ENCODE measurements at regions not wholly inside any gene's neighbourhood (a gene's known extent, or its start where the extent isn't known, plus 50 kb on each side); places are given as distances from the start of the nearest gene placed in this dataset.
"Not testable (repeated sequence)": the region's sequence is repeated elsewhere in the genome, so short reads cannot be mapped to it uniquely, and the experiment has no call there.

- CTCF ChIA-PET; H3K27ac ChIP-seq (ENCODE audit: low read length); H3K27me3 Mint-ChIP-seq; POLR2A ChIA-PET; H3K9me3 Mint-ChIP-seq; H3K27ac Mint-ChIP-seq; H3K36me3 ChIP-seq (ENCODE audit: control insufficient read depth in 2 of 2, extremely low read depth in 1 of 2, insufficient read depth in 1 of 2, low read length in 1 of 2); H3K4me3 Mint-ChIP-seq; H3K27me3 ChIP-seq (replicated peaks in 1 of 2; ENCODE audit: control insufficient read depth in 2 of 2, extremely low read depth in 1 of 2, insufficient read depth in 2 of 2, low read length in 1 of 2); H3K4me1 Mint-ChIP-seq; H3K9me3 ChIP-seq; DNase-seq; H3K36me3 Mint-ChIP-seq; H3K4me1 ChIP-seq (ENCODE audit: control insufficient read depth in 1 of 2, extremely low read depth in 1 of 2, insufficient read depth in 2 of 2, low read length in 2 of 2); H3K4me3 ChIP-seq (ENCODE audit: control insufficient read depth in 1 of 2, extremely low read depth in 1 of 2, low read length in 1 of 2): not testable (repeated sequence)
- 60% methylated on average over 1 of the region's 5 CpGs for WGBS (ENCODE audit: insufficient coverage)
- ATAC-seq (replicated peaks in 1 of 4), result peak in 1 of 4 experiments; percentile 34
Measured at GRCh38 chr14:19105551-19105950, 138.3 kb downstream of the POTEM start.

DNA sequence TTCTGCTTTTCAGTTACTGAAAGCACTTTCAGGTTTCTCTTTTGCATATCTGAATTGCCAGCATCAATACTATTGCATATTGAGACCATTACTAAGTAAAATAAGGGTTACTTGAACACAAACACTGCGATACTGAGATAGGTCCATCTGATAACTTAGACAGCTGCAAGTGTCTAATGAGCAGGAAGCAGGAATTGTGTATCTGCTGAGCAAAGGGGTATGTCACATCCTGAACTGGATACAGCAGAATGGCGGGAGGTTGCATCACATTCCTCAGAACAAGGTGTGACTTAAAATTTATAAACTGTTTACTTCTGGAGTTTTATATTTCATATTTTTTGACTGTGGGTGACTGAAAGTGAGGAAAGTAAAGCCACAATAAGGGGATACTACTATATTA is 142.7 kb downstream of the POTEM start:
- H3K36me3 Mint-ChIP-seq; H3K36me3 ChIP-seq (ENCODE audit: control insufficient read depth in 2 of 2, extremely low read depth in 1 of 2, insufficient read depth in 1 of 2, low read length in 1 of 2); H3K27me3 Mint-ChIP-seq; H3K27me3 ChIP-seq (replicated peaks in 1 of 2; ENCODE audit: control insufficient read depth in 2 of 2, extremely low read depth in 1 of 2, insufficient read depth in 2 of 2, low read length in 1 of 2); ATAC-seq (replicated peaks in 1 of 4); H3K4me1 ChIP-seq (ENCODE audit: control insufficient read depth in 1 of 2, extremely low read depth in 1 of 2, insufficient read depth in 2 of 2, low read length in 2 of 2); H3K4me3 ChIP-seq (ENCODE audit: control insufficient read depth in 1 of 2, extremely low read depth in 1 of 2, low read length in 1 of 2); CTCF ChIA-PET; H3K9me3 ChIP-seq; H3K4me1 Mint-ChIP-seq; DNase-seq; H3K9me3 Mint-ChIP-seq; H3K27ac ChIP-seq (ENCODE audit: low read length); H3K4me3 Mint-ChIP-seq; H3K27ac Mint-ChIP-seq; POLR2A ChIA-PET: not testable (repeated sequence)
- no CpG with 5 or more reads among the region's 2 CpGs for WGBS (ENCODE audit: insufficient coverage)

DNA sequence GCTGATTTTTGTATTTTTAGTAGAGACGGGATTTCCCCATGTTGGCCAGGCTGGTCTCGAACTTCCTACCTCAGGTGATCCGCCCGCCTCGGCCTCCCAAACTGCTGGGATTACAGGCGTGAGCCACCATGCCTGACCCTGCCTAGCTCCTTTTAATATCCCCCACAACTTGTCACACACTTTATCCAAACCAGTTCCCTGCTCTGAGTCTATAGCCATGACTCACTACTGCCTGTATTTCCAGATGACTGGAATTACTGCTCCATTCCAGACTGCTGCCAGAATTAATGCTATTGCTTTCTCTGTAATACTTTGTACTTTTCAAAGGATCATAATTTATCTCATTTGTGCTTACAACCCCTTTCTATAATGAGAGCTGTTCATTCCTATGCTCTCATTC is 153.1 kb downstream of the POTEM start:
- H3K4me1 ChIP-seq (ENCODE audit: control insufficient read depth in 1 of 2, extremely low read depth in 1 of 2, insufficient read depth in 2 of 2, low read length in 2 of 2); H3K27ac ChIP-seq (ENCODE audit: low read length); H3K36me3 Mint-ChIP-seq; H3K4me3 Mint-ChIP-seq; H3K9me3 ChIP-seq; POLR2A ChIA-PET; H3K27ac Mint-ChIP-seq; CTCF ChIA-PET; H3K27me3 Mint-ChIP-seq; H3K36me3 ChIP-seq (ENCODE audit: control insufficient read depth in 2 of 2, extremely low read depth in 1 of 2, insufficient read depth in 1 of 2, low read length in 1 of 2); H3K4me3 ChIP-seq (ENCODE audit: control insufficient read depth in 1 of 2, extremely low read depth in 1 of 2, low read length in 1 of 2); DNase-seq; H3K27me3 ChIP-seq (replicated peaks in 1 of 2; ENCODE audit: control insufficient read depth in 2 of 2, extremely low read depth in 1 of 2, insufficient read depth in 2 of 2, low read length in 1 of 2); ATAC-seq (replicated peaks in 1 of 4); H3K9me3 Mint-ChIP-seq; H3K4me1 Mint-ChIP-seq: not testable (repeated sequence)
- WGBS (ENCODE audit: insufficient coverage), result no CpG with 5 or more reads among the region's 6 CpGs

- H3K4me1 ChIP-seq (ENCODE audit: control insufficient read depth in 1 of 2, extremely low read depth in 1 of 2, insufficient read depth in 2 of 2, low read length in 2 of 2); H3K27me3 ChIP-seq (replicated peaks in 1 of 2; ENCODE audit: control insufficient read depth in 2 of 2, extremely low read depth in 1 of 2, insufficient read depth in 2 of 2, low read length in 1 of 2); DNase-seq; H3K27me3 Mint-ChIP-seq; H3K4me1 Mint-ChIP-seq; H3K27ac ChIP-seq (ENCODE audit: low read length); H3K4me3 ChIP-seq (ENCODE audit: control insufficient read depth in 1 of 2, extremely low read depth in 1 of 2, low read length in 1 of 2); POLR2A ChIA-PET; CTCF ChIA-PET; H3K36me3 Mint-ChIP-seq; H3K4me3 Mint-ChIP-seq; H3K9me3 ChIP-seq; H3K27ac Mint-ChIP-seq; H3K9me3 Mint-ChIP-seq; H3K36me3 ChIP-seq (ENCODE audit: control insufficient read depth in 2 of 2, extremely low read depth in 1 of 2, insufficient read depth in 1 of 2, low read length in 1 of 2): not testable (repeated sequence)
- peak in 1 of 4 experiments; percentile 28 for ATAC-seq (replicated peaks in 1 of 4)
- WGBS (ENCODE audit: insufficient coverage), result 100% methylated on average over 1 of the region's 5 CpGs
Measured at GRCh38 chr14:19126269-19127051, 159.2 kb downstream of the POTEM start.

DNA sequence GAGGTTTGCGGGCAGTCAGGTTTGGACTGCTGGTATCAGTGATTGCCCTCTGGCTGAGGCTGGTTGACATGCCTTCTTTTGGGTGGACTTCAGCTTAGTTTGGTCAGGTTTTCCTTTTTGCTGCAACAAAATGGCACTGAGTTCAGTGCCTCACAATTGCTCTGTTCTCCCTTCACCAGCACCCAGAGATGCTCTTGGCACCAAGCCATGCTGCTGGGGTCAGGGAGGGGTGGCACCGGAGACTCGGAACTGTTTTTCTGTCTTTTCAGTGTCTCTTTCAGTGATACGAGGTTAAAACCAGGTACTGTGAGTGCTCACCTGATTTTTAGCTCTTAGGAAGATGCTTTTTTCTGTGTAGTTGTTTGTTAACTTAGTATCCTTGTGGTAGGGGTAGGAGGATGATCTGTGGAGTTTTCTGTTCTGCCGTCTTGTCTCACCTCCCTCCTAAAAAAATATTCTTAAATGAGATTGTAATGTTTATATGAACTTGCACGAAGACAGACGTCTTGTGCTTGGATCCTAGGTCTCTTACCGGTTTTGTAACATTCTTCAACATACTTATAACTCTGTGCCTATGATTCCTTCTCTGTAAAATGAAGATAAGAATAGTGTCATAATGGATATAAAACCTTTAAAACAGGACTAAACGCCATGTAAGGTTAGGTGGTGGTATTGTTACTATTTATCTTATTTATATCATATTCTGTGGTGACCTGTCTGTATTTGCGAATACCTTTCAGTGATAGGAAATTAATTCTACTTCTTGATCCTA is 160.6 kb downstream of the POTEM start:
- CTCF ChIA-PET; H3K4me3 Mint-ChIP-seq; DNase-seq; H3K36me3 Mint-ChIP-seq; H3K4me1 Mint-ChIP-seq; H3K27ac Mint-ChIP-seq; H3K36me3 ChIP-seq (ENCODE audit: control insufficient read depth in 2 of 2, extremely low read depth in 1 of 2, insufficient read depth in 1 of 2, low read length in 1 of 2); H3K9me3 ChIP-seq; H3K27me3 ChIP-seq (replicated peaks in 1 of 2; ENCODE audit: control insufficient read depth in 2 of 2, extremely low read depth in 1 of 2, insufficient read depth in 2 of 2, low read length in 1 of 2); H3K4me3 ChIP-seq (ENCODE audit: control insufficient read depth in 1 of 2, extremely low read depth in 1 of 2, low read length in 1 of 2); H3K27me3 Mint-ChIP-seq; POLR2A ChIA-PET; H3K9me3 Mint-ChIP-seq; H3K4me1 ChIP-seq (ENCODE audit: control insufficient read depth in 1 of 2, extremely low read depth in 1 of 2, insufficient read depth in 2 of 2, low read length in 2 of 2); H3K27ac ChIP-seq (ENCODE audit: low read length): not testable (repeated sequence)
- ATAC-seq (replicated peaks in 1 of 4), result peak in 1 of 4 experiments; percentile 16
- 89% methylated on average over 2 of the region's 10 CpGs for WGBS (ENCODE audit: insufficient coverage)

DNA sequence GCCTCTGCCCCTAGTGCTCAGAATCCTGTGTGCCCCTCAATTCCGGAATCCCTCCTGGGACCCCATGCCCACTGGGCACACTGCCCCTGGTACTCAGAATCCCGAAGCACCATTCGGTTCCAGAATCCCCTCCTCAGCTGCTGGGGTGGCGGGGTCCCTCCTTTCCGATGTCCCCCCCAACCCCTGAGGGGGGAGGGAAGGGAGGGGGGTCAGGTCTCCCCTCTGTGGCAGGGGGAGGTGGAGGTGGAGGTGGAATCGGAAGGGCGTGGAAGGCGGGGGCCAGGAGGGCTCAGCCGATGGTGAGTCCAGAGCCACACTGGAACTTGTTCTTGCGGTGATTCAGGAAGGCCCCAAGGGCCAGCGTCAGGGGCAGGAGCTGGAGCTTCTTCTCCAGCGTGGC is 164.3 kb downstream of the POTEM start:
- H3K27ac Mint-ChIP-seq; CTCF ChIA-PET; H3K36me3 Mint-ChIP-seq; H3K27me3 ChIP-seq (replicated peaks in 1 of 2; ENCODE audit: control insufficient read depth in 2 of 2, extremely low read depth in 1 of 2, insufficient read depth in 2 of 2, low read length in 1 of 2); H3K4me1 Mint-ChIP-seq; H3K9me3 Mint-ChIP-seq; H3K27ac ChIP-seq (ENCODE audit: low read length); H3K4me1 ChIP-seq (ENCODE audit: control insufficient read depth in 1 of 2, extremely low read depth in 1 of 2, insufficient read depth in 2 of 2, low read length in 2 of 2); H3K4me3 ChIP-seq (ENCODE audit: control insufficient read depth in 1 of 2, extremely low read depth in 1 of 2, low read length in 1 of 2); DNase-seq; H3K27me3 Mint-ChIP-seq; H3K36me3 ChIP-seq (ENCODE audit: control insufficient read depth in 2 of 2, extremely low read depth in 1 of 2, insufficient read depth in 1 of 2, low read length in 1 of 2); H3K9me3 ChIP-seq; POLR2A ChIA-PET; H3K4me3 Mint-ChIP-seq: not testable (repeated sequence)
- peak in 1 of 4 experiments; percentile 32 for ATAC-seq (replicated peaks in 1 of 4)
- WGBS (ENCODE audit: insufficient coverage), result no CpG with 5 or more reads among the region's 12 CpGs

Data from T-cell (primary cell).